Upper lobe of left lung (tissue), 4 donors: ENCODE measurements at regions not wholly inside any gene's neighbourhood (a gene's known extent, or its start where the extent isn't known, plus 50 kb on each side); places are given as distances from the start of the nearest gene placed in this dataset.

Source experiments
- POLR2A ChIP-seq, 4 donors: fragments of 450-650 bp; IDR thresholded peaks; one replicate each; pipeline ENCODE4 v1.5.1; 2016 to 2017; ENCODE audit warnings: antibody characterized with exemption in 4 of 4, mild to moderate bottlenecking in 2 of 4
- POLR2AphosphoS5 ChIP-seq, 2 donors: sonication (generic); formaldehyde crosslinking; IDR thresholded peaks; one replicate each; pipeline ENCODE4 v1.5.1; 2017; ENCODE audit warnings: antibody characterized with exemption in 2 of 2
- TF ChIP-seq, protein P1 (sequence below), 6 experiments: fragments of 450-650 bp in 4 of 6; fragments of 200-600 bp in 2 of 6; sonication (generic) in 2 of 6; IDR thresholded peaks; one replicate each; pipeline ENCODE4 v1.5.1; 2016 to 2019; ENCODE audit warnings: antibody characterized with exemption in 6 of 6

DNA sequence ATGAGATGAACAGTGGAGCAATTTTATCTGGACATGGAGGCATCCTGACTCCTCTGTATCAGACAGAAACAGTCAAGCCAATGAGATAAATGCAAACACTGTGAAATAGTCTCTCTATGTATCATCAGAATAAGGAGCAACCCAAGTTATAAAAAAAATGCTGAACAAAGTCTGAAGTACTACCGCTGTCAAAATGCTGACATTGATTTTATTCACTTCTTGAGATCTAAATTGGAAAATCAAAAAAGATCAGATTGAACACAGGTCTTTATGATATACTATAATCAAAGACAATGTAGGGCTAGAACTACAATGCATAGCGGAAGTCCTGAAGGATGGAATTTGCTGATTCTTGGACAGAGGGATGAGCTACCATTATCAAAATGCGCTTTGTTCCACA lies 76.1 kb downstream of the FTHL17 start:
- TF ChIP-seq, protein P1, sequence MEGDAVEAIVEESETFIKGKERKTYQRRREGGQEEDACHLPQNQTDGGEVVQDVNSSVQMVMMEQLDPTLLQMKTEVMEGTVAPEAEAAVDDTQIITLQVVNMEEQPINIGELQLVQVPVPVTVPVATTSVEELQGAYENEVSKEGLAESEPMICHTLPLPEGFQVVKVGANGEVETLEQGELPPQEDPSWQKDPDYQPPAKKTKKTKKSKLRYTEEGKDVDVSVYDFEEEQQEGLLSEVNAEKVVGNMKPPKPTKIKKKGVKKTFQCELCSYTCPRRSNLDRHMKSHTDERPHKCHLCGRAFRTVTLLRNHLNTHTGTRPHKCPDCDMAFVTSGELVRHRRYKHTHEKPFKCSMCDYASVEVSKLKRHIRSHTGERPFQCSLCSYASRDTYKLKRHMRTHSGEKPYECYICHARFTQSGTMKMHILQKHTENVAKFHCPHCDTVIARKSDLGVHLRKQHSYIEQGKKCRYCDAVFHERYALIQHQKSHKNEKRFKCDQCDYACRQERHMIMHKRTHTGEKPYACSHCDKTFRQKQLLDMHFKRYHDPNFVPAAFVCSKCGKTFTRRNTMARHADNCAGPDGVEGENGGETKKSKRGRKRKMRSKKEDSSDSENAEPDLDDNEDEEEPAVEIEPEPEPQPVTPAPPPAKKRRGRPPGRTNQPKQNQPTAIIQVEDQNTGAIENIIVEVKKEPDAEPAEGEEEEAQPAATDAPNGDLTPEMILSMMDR (IDR thresholded peaks at IDR 0.05): no peak
- no peak for TF ChIP-seq POLR2AphosphoS5 (IDR thresholded peaks at IDR 0.05)
- TF ChIP-seq POLR2A (IDR thresholded peaks at IDR 0.05): no peak
